ENCODE measurements at regions not wholly inside any gene's neighbourhood (a gene's known extent, or its start where the extent isn't known, plus 50 kb on each side); places are given as distances from the start of the nearest gene placed in this dataset.

GRCh38 chr12:82130762-82131161, 227.4 kb downstream of the CCDC59 start:
- TF ChIP-seq CTCF (IDR thresholded peaks at IDR 0.05) (no peak), POLR2AphosphoS5 (IDR thresholded peaks at IDR 0.05) (no peak), POLR2A (IDR thresholded peaks at IDR 0.05) (no peak), EP300 (IDR thresholded peaks at IDR 0.05) (no peak)

Data from upper lobe of left lung (tissue), 4 donors.